22Rv1 (cell line): ENCODE measurements at regions not wholly inside any gene's neighbourhood (a gene's known extent, or its start where the extent isn't known, plus 50 kb on each side); places are given as distances from the start of the nearest gene placed in this dataset.

Source experiments
- CTCF ChIP-seq: fragments of 450-650 bp; IDR thresholded peaks from 2 replicates; pipeline ENCODE4 v1.5.1; 2017; ENCODE audit warnings: mild to moderate bottlenecking
- ZFX ChIP-seq: fragments of 450-650 bp; IDR thresholded peaks from 2 replicates; pipeline ENCODE4 v1.6.1; 2017; ENCODE audit warnings: antibody characterized with exemption, borderline replicate concordance

- no peak for TF ChIP-seq CTCF
- TF ChIP-seq ZFX, result no peak
Observed at GRCh38 chr6:84871925-84872324, 107.5 kb upstream of the TBX18 start.
